Endothelial cell of umbilical vein (primary cell): ENCODE measurements at regions not wholly inside any gene's neighbourhood (a gene's known extent, or its start where the extent isn't known, plus 50 kb on each side); places are given as distances from the start of the nearest gene placed in this dataset.

Source experiments
- CTCF ChIP-seq, 2 donors: IDR thresholded peaks; 1 replicate in 1 of 2; 2 replicates in 1 of 2; pipeline ENCODE4 v1.5.1; 2011; ENCODE audit warnings: low read length in 2 of 2, mild to moderate bottlenecking in 2 of 2, moderate library complexity in 2 of 2, control low read depth in 1 of 2, inconsistent platforms in 1 of 2, low read depth in 1 of 2; ENCODE audit not compliant: insufficient read depth in 1 of 2; ENCODE audit errors: extremely low read depth in 1 of 2
- EZH2 ChIP-seq: IDR thresholded peaks from 2 replicates; pipeline ENCODE4 v1.6.1; 2012; ENCODE audit warnings: borderline replicate concordance, low read depth, mild to moderate bottlenecking, moderate library complexity, low read length, inconsistent platforms; ENCODE audit not compliant: severe bottlenecking
- GATA2 ChIP-seq: IDR thresholded peaks from 2 replicates; pipeline ENCODE4 v1.7.0; 2011; ENCODE audit warnings: low read depth, mild to moderate bottlenecking, moderate library complexity, mixed read lengths, low read length; ENCODE audit not compliant: insufficient read length, insufficient read depth
- JUN ChIP-seq: IDR thresholded peaks from 2 replicates; pipeline ENCODE4 v1.6.1; 2011; ENCODE audit warnings: borderline replicate concordance, low read depth; ENCODE audit not compliant: insufficient read length, insufficient read depth
- MAX ChIP-seq: IDR thresholded peaks from 2 replicates; pipeline ENCODE4 v1.6.1; 2011; ENCODE audit not compliant: insufficient read depth, insufficient read length
- MYC ChIP-seq: IDR thresholded peaks from one replicate; pipeline ENCODE4 v1.6.1; 2011; ENCODE audit warnings: mild to moderate bottlenecking, low read depth, low read length
- POLR2A ChIP-seq: IDR thresholded peaks from 2 replicates; pipeline ENCODE4 v1.6.1; 2012; ENCODE audit warnings: low read depth, mild to moderate bottlenecking, control low read depth, low read length
- POLR2AphosphoS5 ChIP-seq: IDR thresholded peaks from 2 replicates; pipeline ENCODE4 v1.6.1; 2012; ENCODE audit warnings: low read depth, mild to moderate bottlenecking, control low read depth, low read length, moderate library complexity; ENCODE audit not compliant: insufficient read depth

DNA sequence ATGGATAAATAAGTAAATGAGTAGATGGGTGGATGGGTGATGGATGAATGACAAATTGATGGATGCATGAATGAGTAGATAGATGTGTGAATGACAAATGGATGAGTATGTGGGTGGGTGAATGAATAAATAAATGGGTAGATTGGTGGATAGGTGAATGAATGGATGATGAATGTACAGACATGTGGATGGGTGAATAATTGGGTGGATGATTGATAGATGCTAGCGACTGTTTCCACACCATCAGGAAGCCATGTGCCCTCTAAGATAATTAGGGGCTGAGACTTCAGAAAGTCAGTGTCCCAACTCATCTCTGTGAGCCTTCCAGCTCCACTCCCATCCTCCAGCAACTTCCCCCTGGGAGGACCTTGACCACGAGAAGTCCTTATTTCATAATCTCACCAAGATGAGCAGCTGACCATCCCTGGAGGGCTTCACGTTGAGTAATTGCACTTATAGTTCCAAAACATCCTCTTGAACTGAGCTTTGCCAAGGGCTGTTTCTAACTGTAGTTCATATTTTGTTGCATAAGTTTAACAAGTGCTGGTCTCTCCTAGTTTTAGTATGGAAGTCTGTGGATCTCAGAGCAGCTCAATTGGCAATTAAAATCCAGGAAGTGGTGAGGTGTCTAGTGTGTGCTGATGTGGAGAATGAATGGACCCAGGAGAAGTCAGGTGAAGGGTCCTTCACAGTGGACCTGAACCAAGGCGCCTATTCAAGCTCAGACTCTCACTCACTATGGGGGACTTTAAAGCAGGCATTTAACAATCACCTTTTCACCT is 295.7 kb downstream of the ADGRD1 start:
- TF ChIP-seq CTCF (IDR thresholded peaks at IDR 0.05; ENCODE audit: extremely low read depth in 1 of 2, insufficient read depth in 1 of 2, low read depth in 1 of 2, low read length in 2 of 2), result no peak
- TF ChIP-seq EZH2, result no peak
- no peak for TF ChIP-seq POLR2A
- no peak for TF ChIP-seq GATA2
- no peak for TF ChIP-seq POLR2AphosphoS5
- TF ChIP-seq MYC, result no peak
- no peak for TF ChIP-seq JUN
- TF ChIP-seq MAX, result no peak
